ENCODE measurements at regions not wholly inside any gene's neighbourhood (a gene's known extent, or its start where the extent isn't known, plus 50 kb on each side); places are given as distances from the start of the nearest gene placed in this dataset.

DNA sequence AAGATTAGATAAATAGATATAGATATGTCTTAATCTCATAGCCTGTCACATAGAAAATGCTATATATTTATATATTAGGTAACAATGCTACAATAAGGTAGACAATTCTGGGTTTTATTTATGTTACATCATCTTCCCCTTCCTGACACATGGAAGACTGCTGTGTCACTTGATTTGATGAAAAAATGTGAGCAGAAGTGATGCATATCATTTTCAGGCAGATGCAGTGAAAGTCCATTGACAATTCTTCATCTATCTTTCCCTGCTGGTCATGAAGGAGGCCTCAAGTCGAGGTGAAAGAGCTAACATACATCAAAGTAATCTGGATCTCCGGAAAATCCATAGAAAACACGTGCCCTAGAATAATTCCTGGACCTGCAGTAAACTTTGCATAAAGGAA lies 57.8 kb upstream of the CHD1 start:
- no peak overlapping the region for H3K4me3 ChIP-seq (ENCODE audit: low read depth, low read length)
- no peak for DNase-seq (ENCODE audit: low read depth)
- TF ChIP-seq, protein P1, sequence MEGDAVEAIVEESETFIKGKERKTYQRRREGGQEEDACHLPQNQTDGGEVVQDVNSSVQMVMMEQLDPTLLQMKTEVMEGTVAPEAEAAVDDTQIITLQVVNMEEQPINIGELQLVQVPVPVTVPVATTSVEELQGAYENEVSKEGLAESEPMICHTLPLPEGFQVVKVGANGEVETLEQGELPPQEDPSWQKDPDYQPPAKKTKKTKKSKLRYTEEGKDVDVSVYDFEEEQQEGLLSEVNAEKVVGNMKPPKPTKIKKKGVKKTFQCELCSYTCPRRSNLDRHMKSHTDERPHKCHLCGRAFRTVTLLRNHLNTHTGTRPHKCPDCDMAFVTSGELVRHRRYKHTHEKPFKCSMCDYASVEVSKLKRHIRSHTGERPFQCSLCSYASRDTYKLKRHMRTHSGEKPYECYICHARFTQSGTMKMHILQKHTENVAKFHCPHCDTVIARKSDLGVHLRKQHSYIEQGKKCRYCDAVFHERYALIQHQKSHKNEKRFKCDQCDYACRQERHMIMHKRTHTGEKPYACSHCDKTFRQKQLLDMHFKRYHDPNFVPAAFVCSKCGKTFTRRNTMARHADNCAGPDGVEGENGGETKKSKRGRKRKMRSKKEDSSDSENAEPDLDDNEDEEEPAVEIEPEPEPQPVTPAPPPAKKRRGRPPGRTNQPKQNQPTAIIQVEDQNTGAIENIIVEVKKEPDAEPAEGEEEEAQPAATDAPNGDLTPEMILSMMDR (conservative IDR thresholded peaks at IDR 0.05; ENCODE audit: low read depth, low read length), result no peak

DNA sequence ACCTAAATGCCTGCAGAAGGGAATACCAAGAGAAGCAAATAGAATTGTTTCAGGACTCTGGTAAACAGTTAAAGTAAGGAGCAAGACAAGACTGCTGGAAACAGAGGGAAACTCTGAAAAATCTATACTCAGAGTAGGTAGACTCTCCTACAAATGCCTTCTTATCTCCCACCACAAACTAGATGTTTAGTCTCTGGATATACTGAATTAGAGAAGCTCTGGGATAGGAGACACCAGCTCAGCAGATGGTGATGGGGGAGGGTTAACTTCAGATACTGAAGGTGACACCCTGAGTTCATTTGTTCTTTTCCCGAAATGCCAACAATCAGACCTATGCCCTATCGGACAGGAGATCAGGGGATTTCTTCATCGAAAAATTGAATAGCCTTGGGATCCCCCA lies 54.1 kb upstream of the CHD1 start:
- TF ChIP-seq, protein P1 (conservative IDR thresholded peaks at IDR 0.05; ENCODE audit: low read depth, low read length), result no peak
- no peak for DNase-seq (ENCODE audit: low read depth)
- H3K4me3 ChIP-seq (ENCODE audit: low read depth, low read length), result no peak overlapping the region
